GM12891 (cell line): ENCODE measurements at regions not wholly inside any gene's neighbourhood (a gene's known extent, or its start where the extent isn't known, plus 50 kb on each side); places are given as distances from the start of the nearest gene placed in this dataset.

Experiments used
- PAX5 ChIP-seq: IDR thresholded peaks from 2 replicates; pipeline ENCODE4 v1.6.1; 2011; ENCODE audit warnings: low read length, moderate library complexity, mild to moderate bottlenecking; ENCODE audit not compliant: insufficient read depth, severe bottlenecking
- POLR2A ChIP-seq: IDR thresholded peaks from 2 replicates; pipeline ENCODE4 v1.6.1; 2011; ENCODE audit warnings: low read depth, low read length, control low read depth
- POLR2AphosphoS5 ChIP-seq: IDR thresholded peaks from 2 replicates; pipeline ENCODE4 v1.6.1; 2011; ENCODE audit warnings: low read depth, low read length, control low read depth
- POU2F2 ChIP-seq: IDR thresholded peaks from 2 replicates; pipeline ENCODE4 v1.6.1; 2011; ENCODE audit warnings: low read depth, mild to moderate bottlenecking, control low read depth, low read length, moderate library complexity
- SPI1 ChIP-seq: IDR thresholded peaks from 2 replicates; pipeline ENCODE4 v1.6.1; 2011; ENCODE audit warnings: low read depth, low read length, control low read depth
- TAF1 ChIP-seq: IDR thresholded peaks from 2 replicates; pipeline ENCODE4 v1.6.1; 2011; ENCODE audit warnings: low read depth, low read length, control low read depth

GRCh38 chr4:71186257-71186565, 152.6 kb upstream of the SLC4A4 start:
- TF ChIP-seq POLR2A (no peak), TAF1 (no peak), SPI1 (no peak), POLR2AphosphoS5 (no peak), POU2F2 (no peak), PAX5 (no peak)
